SKM-1 treated with dmso at 0.1 percent for 144 hours (cell line): ENCODE measurements at regions not wholly inside any gene's neighbourhood (a gene's known extent, or its start where the extent isn't known, plus 50 kb on each side); places are given as distances from the start of the nearest gene placed in this dataset.

Experiments used
- DNase-seq: peaks from one replicate; lab custom pipeline; 2025; ENCODE audit not compliant: unreplicated experiment; lab: John Stamatoyannopoulos, UW

DNA sequence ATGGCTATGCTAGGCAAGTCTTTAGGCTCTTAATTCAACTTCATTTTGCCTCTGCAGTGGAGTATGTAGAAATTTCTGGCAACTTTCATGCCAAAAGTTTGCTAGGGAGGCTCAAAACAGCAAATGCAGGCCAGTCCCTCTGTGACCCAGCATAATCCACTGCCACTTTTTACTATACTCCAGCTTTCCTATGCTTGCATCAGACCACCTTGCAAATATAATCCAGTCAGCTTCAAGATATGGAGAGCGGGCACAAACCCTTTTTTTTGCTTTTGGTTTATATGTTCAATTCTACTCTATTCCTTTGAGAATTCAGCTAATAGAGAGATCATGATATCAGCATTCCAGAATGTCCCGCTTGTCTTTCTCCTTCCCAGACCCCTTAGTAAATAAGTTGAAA lies 192.0 kb upstream of the PABPC4L start:
- no peak for DNase-seq

DNA sequence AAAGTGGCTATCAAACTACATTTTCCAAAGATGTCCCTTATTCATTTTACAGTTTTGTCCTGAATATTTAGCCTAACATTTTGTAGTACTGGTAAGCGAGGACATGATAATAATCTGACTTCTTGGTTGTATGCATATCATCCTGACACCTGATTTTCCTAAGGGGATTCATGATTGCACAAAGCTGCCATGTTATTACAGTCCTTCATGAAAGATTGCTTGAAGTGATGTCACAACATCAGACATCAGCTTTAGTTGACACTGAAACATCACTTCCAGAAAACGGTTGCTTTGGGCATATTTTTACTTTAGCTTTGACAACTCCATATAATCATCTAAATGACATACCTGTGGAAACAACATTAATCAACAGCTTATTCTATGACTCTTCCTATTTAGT lies 188.7 kb upstream of the PABPC4L start:
- no peak for DNase-seq

DNA sequence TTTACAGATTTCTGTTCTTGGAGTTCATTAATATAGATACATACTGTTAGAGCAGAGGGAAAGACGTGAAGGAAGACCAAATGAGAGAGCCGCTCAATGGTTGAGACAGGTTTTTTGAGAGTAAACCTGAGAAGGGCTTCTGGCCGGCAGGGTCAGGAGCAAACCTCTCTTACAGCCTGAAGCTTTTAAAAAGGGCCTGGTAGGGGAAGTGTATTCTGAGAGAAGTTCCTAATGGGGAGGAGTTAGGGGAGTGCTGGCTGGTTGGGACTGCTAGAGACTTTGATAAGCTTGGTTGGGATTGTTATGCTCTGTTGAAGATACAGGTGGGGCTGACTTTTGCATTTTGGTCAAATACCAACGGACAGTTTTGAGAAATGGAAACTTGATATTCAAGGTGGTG lies 186.8 kb upstream of the PABPC4L start:
- no peak for DNase-seq

DNA sequence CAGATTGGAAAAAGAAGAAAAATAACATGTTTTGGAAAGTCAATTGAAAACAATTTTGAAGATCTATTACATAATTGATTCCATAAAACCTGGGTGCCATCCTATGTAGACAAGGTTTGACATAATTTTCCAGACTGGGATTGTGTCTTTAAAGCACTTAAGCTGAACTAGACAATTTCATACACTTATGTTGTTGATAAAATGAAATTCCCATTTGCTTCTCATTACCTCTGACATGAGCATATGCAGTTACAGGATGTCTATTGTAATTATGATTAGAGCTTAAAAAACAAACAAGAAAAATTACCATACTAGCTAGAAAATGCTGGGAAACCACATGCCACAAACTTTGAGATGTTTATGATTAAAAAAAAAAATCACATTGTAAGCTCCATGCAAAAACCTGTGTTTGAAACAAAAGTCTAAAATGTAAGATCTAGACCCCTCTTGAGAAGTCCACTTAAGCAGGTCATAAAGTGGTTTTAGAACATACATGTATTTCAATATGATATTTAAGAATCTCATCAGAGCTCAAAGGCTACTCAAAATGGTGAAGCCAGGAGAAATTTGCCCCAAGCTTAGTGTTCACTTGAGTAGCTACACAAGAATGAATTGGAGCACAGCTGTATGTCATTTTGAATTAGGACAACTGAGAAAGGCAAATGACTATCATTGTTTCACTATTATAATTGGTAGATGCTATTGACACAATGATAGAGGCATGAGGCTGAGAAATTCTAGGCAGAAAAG lies 181.1 kb upstream of the PABPC4L start:
- DNase-seq, result no peak

DNA sequence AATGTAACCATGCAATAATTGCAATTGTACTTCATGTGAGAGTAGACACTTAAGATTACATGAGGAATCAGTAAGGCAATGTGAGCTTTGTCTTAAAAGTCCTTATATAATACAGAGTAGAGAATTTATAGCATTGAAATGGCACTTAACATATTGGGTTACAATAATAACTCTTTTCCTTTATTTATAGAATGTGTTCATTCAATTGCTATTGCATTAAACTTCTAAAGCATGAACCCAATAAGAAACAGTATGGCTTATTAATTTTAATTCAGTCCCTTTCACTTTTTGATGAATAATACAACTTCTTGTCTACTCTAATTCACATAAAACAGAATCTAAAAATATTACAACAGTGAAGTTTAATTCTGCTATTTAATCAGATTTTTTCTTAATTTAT lies 174.2 kb upstream of the PABPC4L start:
- no peak for DNase-seq

DNA sequence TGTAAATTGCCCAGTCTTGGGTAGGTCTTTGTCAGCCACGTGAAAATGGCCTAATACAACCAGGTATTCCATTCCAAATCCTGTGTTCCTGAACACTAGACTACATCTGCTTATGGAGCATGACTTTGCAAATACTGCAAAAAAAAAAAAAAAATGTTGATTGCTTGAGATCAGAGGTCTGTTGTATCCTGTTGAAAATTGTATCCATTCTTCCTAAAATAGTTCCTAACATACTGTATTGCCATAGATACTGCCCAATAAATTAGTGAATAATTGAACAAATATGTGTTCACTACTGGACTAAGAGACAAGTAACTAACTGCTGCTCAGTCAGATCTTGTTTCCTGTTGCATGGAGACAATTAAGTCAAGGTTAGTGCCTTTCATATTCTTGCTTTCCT lies 164.3 kb upstream of the PABPC4L start:
- no peak for DNase-seq

DNA sequence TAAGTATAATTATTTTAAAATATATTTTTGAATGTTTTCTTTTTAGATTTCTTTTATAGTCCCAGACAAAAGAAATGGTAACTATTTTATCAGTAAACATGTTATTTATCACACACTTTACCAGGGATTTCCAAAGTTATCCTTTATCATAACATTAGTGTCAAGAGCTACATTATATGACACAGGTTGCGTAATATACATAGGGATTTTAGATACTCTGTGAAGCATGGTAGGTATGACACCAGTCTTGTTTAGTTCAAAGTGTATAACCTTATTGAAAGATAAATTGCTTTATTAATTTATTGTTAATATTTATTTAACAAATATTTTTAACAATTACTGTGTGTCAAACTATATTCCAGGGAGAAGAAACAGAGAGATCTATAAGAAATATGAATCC lies 163.3 kb upstream of the PABPC4L start:
- no peak for DNase-seq

DNA sequence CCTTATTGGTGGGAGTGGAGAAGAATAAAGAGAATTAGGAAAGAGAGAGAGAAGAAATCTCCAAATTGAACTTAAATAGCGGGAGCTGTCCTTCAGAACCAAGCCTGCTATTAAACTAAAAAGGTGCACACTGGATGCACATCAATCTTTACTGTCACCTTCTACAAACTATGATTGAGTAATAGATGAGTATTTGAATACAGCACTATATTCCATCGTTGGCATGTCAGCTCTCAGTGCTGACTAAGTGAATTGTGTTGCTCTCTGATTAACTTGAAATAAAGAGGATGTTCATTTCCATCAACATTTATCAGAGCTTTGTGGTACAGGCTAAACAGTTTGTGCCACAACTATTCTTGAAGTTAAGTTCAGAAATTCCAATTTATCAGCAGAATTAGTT lies 143.7 kb upstream of the PABPC4L start:
- DNase-seq, result no peak

DNA sequence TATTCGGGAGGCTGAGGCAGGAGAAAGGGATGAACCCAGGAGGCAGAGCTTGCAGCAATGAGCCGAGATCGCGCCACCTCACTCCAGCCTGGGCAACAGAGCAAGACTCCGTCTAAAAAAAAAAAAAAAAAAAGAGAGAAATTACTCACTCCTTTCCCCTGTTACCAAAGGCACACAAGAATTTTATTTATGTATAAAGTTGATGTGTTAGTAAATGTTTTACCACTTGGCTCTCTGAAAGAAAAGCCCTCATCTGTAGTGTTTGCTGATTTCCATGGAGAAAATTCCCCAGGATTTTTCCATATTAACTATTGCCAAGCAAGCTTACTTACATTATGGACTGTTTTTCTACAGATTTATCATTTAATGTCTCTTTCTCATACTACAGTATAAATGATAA lies 142.1 kb upstream of the PABPC4L start:
- no peak for DNase-seq

DNA sequence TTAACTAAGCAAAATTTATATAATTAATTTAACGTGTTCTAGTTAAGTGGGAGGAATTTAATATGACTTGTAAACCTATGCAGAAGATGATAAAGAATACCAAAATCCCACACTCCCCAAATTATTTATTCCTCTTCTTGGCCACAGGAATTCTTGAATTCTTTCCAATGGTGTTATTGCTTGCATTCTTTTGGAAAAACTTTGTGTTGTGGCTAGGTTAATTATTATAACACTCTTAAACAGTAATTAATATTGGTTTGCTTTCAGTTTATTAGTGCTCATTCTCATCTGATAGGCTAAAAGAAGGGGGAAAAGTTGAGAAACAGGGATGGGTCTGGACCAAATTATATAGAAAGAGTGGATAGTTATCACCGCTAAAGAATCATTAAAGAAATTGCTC lies 141.5 kb upstream of the PABPC4L start:
- DNase-seq, result no peak

DNA sequence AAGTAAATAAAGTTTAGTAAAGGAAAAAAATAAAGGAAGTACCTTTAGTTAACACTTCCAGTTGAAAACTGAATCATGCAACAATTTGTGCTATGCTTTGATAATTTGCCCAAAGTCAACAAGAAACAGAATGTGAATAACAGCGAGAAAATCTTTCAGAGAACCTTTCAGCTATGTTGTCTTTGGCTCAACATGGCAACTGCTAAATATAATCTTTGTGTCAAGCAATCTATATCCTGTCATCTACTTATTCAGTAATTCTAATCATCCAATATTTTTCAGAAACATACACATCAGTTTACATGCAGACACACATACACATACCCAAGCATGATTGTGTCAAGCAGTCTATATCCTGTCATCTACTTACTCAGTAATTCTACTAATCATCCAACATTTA lies 136.0 kb upstream of the PABPC4L start:
- no peak for DNase-seq

DNA sequence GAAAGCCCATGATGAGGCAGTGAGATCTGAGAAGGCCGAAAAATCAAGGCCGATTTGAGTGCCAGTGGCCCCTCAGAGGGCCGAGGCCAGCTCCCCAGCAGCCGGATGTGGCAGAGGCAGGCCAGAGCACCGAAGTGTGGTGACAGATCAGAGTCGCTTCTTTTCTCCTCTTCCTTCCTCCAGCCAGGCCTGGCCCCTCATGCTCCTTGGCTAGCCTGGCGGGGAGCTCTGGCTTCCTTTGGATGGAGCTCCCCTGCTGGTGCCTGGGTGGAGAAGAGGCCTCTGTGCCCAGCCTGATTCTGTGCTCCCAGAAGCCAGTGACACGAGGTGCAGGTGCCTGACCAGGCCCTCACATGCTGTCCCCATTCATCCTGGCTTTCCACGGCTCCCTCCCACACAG lies 127.2 kb upstream of the PABPC4L start:
- no peak for DNase-seq

DNA sequence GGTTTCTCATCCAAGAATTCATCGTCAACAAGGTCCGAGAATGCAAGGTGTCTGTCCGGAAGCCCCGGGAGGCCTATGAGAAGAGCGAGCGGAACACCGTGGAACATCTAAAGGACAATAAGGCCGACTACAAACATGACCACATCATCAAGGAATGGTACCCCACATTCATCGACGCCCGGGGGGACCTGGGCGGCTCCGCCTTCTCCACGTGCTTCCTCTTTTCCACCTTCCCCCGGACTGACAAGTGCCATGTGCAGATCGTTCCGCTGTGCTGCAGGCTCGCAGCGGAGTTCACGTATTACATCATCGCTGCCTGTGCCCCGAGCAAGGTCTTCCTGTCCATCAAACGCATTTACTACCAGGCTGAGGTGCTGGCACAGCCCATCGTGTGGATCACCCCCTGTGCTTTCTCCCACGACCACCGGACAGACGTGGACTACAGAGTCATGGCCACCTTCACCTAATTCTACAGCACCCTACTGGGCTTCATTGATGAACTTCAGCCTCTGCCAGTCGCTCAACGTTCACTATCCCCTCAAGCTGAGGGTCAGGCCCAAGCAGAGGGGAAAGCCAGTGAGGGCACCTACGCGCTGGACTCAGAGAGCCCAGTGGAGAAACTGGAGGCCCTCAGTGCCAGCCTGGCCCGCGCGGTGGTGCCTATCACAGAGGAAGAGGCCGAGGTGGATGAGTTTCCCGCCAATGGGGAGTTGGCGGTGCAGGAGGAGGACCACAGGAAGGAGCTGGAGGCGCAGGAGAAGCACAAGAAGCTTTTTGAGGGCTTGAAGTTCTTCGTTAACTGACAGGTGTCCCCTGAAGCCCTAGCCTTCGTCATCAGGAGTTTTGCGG lies 125.9 kb upstream of the PABPC4L start:
- no peak for DNase-seq

DNA sequence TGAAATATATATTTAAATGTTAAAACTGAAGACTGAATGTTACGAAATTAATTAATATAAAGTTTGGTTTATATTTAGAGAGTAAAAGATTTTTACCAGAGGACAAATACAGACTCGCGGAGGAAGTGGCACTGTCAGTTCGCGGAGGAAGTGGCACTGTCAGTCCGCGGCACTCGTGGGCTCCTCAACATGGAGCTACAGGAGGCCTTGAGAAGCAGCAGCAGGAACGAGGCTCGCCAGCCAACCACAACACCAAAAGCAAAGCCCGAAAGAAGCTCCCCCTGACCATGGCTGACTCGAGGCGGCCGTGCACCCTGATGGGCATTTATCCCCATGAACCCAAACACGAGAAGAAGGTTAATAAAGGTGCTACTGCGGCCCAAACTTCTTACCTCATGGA lies 125.3 kb upstream of the PABPC4L start:
- DNase-seq, result no peak

DNA sequence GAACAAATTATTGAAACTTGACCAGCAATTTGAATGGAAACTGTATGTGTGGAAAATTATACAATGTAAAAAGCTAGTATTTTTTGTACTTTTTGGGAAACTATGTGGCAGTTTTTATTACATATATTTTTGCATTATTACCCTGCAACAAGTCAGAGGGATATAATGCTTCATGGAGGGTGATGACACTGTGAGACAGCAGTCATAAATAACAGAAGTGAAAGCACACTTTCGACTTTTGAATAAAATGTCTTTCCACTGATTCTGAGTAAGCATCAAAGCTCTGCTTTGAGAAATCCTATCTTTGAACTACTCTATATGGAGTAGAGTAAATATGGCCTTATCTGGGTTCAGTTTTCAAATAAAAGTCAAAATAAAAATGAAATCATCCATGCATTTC lies 122.6 kb upstream of the PABPC4L start:
- no peak for DNase-seq

DNA sequence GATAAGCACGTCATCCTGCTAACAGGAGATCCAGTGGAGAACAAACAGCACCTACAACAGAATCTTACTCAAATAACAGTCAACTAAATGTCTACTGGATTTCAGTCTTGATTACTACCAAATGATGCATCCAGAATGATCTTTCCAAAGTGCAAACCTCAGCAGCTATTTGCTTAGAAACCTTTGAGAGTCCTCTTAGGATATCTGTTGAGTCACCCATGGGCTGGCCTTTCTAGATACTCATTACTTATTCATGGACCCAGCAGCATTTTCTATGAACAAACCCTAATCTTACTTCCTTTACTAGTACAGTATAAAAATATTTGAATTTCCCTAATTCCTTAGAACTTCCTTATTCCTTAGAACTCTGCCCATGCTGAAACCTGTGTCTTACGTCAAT lies 118.5 kb upstream of the PABPC4L start:
- no peak for DNase-seq

DNA sequence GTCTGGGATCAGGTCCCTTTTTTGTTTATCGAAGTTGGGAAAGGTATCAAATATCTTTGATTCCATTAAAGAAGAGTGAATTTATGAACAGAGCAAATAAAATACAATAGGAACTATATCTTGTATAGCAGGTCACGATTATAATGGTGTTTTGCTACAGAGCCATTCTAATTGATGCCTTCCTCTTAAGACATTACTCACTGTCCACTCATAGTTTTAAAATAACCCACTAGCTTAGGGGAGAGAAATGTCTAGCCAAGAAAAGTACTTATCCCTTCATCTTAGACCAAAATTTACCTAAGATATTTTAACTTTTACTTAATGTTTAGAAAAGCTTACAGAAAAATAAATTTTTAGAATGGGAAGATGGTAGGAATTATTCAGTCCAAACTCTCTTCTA lies 112.0 kb upstream of the PABPC4L start:
- DNase-seq, result no peak

DNA sequence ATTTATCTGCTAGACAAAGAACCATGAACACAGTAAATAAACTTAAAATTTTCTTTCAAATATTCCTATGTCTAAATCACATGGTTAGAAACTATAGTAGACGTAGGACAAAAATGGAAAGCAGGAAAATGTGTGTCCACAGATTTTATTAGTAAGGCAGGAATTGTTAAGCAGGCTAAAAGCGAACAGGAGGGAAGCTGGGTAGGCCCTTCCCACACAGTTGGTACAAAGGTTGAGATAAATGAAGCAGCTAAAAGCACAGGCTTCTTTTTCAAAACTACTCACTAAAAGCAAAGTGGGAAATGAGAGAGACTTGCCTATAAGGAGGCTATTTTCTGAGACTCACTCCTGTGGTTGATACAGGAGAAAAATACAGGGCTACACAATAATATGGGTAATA lies 108.1 kb upstream of the PABPC4L start:
- DNase-seq, result no peak

DNA sequence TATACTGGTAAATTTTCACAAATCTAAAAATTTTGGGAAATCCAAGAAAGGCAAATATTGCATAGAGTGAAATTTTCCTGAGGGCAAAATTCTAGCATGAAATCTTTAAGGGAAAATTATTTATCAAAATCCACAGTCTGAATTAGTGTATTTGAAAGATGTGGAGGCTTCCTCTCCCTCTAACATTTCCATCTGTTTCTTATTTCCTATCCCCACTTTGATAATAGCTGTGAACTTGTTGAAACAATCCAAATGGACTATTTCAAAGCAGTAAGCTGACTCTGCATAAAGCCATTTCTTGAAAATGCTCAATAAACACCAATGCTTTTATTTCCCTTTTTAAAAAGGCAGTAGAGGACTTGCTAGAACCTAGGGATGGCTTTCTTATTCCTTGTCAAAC lies 107.3 kb upstream of the PABPC4L start:
- no peak for DNase-seq

DNA sequence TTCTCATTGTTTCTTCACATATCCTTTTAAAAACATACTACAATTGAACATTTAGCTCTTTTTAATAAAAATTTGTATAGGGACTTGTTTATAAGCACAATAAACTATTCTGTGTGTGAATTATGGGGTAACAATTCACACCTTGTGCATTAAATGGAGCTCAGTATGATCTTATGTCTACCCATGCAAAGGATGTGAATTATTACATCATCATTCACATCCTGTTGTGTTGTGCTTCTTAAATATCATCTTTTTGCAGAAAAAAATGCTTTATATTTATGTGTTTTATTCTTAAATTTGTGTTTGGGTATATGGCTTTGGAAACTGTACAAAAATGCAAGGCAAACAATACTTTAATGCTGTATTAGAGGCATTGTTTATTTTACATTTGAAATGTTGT lies 96.7 kb upstream of the PABPC4L start:
- DNase-seq, result no peak

DNA sequence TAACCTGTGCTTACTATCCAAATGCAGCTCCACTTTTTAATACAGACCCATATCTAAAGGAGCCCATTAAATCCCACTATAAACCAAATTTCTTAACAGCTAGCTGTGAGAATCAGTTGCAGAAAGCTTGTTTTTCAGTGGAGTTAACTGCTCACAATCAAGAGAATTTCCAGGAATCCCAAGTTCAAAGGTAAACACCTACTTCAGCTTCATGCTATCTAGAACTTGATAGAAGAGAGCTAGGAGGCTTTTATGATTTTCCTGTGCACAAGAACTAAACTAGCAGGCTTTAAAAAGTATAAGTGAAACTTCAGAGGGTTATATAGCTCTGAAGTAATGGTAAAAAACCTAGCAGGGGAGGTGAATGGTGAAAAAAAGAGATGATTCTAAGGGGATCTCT lies 96.2 kb upstream of the PABPC4L start:
- DNase-seq, result no peak

DNA sequence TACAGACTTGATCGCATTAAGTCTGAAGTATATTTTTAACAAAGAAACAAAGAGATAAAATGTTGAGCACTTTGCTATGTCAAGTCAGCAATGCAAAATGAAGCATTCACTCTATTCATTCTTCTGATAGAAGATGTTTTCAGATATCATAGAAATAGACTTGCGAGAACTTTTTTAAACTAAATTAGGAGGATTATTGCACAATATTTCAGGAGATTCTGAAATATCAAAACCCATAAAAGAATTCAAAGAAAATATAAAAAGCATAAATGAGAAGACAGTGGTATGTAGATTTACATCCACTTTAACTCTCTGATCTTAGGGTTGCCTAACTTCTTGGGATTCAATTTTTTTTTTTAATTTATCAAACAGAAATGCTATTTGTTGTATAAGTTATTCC lies 81.1 kb upstream of the PABPC4L start:
- no peak for DNase-seq

DNA sequence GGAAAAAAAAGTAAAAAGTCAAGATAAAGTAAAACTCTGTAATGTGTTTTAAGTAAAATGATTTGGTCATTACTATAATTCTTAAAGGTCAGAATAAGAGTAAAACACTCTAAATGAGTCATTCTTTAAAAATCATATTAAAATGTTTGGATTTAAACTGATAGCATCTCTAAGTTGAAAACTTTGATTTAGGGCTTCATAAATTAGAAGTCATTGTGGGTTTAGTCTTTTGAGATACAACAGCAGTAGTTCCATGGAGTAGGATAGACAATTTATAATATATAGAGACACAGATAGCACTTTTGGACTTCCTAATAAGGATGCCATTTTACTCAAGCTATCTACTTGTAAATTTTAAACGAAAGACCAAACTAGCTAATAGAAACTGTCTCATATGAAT lies 77.1 kb upstream of the PABPC4L start:
- no peak for DNase-seq
